ENCODE measurements at regions not wholly inside any gene's neighbourhood (a gene's known extent, or its start where the extent isn't known, plus 50 kb on each side); places are given as distances from the start of the nearest gene placed in this dataset.

DNA sequence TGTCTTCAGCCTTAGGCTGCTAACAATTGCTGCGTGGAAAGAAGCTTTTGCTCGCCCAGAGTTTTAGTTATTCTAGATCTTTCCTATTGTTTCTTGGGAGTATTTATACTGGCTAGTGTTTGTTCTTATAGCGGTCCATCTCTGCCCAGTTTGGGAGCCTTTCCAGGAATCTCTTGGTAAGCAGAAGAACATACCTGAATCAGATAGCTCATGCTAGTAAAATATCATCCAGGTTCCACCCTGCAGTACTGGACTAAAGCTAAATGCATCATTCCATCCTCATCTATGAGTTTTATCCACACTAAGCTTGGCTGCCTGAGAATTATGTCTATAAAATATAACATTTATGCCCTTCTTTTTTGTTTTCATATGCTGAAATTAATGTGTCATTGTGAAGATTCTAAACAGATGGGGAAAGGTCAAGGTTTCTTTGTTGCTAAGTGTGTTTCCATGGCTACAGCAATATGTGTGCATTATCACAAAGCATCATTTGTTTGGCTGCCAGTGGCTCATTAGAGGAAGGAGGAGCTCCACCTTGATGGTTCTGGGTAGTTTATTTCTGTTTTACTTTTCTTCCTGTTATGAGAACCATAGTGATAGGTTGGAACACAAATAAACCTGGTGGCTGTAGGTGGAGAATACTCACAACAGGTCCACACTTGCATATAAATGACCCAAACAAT is 182.8 kb downstream of the PIK3C3 start:
- TF ChIP-seq, protein P1, sequence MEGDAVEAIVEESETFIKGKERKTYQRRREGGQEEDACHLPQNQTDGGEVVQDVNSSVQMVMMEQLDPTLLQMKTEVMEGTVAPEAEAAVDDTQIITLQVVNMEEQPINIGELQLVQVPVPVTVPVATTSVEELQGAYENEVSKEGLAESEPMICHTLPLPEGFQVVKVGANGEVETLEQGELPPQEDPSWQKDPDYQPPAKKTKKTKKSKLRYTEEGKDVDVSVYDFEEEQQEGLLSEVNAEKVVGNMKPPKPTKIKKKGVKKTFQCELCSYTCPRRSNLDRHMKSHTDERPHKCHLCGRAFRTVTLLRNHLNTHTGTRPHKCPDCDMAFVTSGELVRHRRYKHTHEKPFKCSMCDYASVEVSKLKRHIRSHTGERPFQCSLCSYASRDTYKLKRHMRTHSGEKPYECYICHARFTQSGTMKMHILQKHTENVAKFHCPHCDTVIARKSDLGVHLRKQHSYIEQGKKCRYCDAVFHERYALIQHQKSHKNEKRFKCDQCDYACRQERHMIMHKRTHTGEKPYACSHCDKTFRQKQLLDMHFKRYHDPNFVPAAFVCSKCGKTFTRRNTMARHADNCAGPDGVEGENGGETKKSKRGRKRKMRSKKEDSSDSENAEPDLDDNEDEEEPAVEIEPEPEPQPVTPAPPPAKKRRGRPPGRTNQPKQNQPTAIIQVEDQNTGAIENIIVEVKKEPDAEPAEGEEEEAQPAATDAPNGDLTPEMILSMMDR (conservative IDR thresholded peaks at IDR 0.05; ENCODE audit: low read depth, low read length) = no peak
- TF ChIP-seq EZH2 (IDR thresholded peaks at IDR 0.05; ENCODE audit: low read length, unreplicated experiment) (no peak), EZH2phosphoT487 (IDR thresholded peaks at IDR 0.05; ENCODE audit: borderline replicate concordance, low read length) (no peak)
